Ureter (tissue), 1 donor: ENCODE measurements at regions not wholly inside any gene's neighbourhood (a gene's known extent, or its start where the extent isn't known, plus 50 kb on each side); places are given as distances from the start of the nearest gene placed in this dataset.
"Not testable (repeated sequence)": the region's sequence is repeated elsewhere in the genome, so short reads cannot be mapped to it uniquely, and the experiment has no call there.

Experiments
- DNase-seq: peaks from one replicate; pipeline ENCODE4 v3.0.0-alpha.2; 2020; ENCODE audit warnings: low spot score
- donor health status: DM: yes; HTN: yes; CAD: no.

GRCh38 chr5:77909237-77909636 is 133.1 kb upstream of the TBCA start:
- DNase-seq: no peak

GRCh38 chr5:77908787-77909186 is 132.6 kb upstream of the TBCA start:
- no peak for DNase-seq

- DNase-seq: no peak
Measured at GRCh38 chr5:77907786-77908185, 131.6 kb upstream of the TBCA start.

- DNase-seq: no peak
Measured at GRCh38 chr5:77906806-77907205, 130.7 kb upstream of the TBCA start.

DNA sequence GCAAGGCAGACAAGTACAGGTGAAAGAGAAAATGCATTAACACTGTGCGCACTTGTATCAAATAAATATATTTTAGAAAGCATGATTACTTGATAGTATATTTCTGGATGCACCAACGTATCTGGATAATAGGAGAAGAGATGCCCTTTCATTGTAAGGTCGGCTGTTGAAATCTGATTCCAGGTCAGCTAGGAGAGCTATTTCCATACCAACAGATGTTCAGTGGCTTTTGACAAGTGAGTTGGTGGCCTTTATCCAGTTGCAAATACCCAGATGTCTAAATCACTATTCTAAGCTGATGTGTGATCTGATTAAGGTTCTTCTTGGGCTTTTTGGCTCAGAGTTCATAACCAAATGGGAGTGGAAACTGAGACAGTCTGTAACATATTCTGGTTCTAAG is 128.2 kb upstream of the TBCA start:
- DNase-seq: no peak

- no peak for DNase-seq
Measured at GRCh38 chr5:77900691-77901090, 124.6 kb upstream of the TBCA start.

- DNase-seq: no peak
Measured at GRCh38 chr5:77898385-77898784, 122.2 kb upstream of the TBCA start.

- DNase-seq: no peak
Measured at GRCh38 chr5:77896338-77896737, 120.2 kb upstream of the TBCA start.

DNA sequence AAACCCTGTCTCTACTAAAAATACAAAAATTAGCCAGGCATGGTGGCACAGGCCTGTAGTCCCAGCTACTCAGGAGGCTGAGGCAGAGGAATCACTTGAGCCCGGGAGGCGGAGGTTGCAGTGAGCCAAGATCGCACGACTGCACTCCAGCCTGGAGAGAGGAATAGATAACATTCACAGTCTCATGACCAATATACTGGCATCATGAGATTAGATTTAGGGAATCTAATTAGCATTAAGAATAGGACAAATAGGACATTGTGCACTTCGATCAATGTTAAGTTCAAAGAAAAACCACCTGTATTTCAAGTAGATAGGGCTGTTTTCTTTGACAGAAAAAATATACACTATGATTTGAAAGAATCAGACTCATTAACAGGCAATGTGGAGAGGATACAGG is 118.0 kb upstream of the TBCA start:
- DNase-seq: not testable (repeated sequence)

GRCh38 chr5:77893225-77893860 is 117.2 kb upstream of the TBCA start:
- no peak for DNase-seq

- DNase-seq: no peak
Measured at GRCh38 chr5:77892061-77893010, 116.2 kb upstream of the TBCA start.

GRCh38 chr5:77885519-77885918 is 109.4 kb upstream of the TBCA start:
- DNase-seq: peak; percentile 29

DNA sequence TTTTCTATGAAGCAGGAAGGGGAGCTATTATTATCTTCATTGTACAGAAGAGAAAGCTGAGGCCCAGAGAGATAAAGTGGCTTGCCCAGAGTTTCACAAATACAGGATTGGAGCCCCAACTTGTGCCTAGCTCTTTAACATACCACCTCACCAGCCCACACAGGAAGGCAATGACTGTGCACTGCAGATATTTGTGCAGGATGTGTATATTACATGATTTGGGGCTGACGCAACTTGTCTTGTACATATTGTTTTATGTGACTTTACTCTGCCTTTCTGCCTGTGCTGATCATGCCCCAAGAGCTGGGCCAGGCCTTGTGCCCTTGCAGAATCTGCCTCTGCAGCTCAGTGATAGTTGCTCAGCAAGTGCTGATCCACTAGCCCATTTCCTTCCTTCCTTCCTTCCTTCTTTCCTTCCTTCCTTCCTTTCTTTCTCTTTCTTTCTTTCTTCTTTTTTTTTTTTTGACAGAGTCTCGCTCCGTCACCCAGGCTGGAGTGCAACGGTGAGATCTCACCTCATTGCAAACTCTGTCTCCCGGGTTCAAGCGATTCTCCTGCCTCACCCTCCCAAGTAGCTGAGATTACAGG is 106.6 kb upstream of the TBCA start:
- DNase-seq: peak; percentile 6

GRCh38 chr5:77881528-77881927 is 105.4 kb upstream of the TBCA start:
- DNase-seq: peak; percentile 8

- no peak for DNase-seq
Measured at GRCh38 chr5:77877516-77878355, 101.6 kb upstream of the TBCA start.

DNA sequence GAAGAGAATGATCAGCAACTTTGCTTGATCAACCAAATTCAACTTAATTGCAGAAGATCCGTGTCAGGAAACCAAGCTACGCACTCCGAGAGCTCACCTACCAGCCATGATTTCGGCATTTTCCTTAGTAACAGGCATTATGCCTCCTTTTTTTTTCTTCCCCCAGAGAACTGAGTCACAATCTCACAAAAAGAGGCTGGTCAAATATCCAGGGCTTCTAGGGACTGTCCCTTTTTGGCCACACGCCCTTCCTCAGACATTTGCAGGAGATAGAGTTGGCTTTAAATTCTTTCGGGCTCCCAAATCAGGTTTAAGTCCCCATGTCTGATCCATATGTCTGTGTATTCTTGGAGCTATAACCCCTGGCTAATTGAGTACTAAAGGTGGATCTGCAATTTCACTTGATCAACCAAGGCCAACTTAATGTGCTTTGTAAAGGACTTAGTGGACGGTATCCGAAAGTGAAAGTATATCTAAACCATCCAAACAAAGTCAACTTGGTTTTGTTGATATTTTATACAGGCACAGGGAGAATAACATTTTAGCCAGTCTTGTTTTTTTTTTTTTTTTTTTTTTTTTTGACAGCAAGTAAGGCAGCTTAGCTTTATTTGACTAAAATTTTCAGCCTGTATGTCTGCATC is 100.8 kb upstream of the TBCA start:
- no peak for DNase-seq

DNA sequence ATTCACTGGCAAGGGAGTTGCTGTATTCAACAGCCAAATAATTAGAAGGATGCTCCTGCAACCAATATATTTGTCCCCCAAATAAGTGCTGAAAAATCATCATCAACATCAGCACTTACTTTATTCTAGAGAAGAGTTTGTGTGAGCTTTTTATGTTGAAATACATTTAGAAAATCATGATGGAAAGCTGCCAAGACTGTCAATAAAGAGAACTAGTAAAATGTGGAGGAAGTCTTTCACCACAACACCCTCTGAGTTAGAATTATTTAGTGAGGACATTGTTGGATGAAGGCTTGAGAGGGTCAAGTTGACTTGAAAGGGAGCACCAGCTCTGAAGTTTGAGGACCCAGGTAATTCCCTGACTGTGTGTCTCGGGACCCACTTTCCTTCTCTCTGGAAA is 100.2 kb upstream of the TBCA start:
- DNase-seq: no peak

DNA sequence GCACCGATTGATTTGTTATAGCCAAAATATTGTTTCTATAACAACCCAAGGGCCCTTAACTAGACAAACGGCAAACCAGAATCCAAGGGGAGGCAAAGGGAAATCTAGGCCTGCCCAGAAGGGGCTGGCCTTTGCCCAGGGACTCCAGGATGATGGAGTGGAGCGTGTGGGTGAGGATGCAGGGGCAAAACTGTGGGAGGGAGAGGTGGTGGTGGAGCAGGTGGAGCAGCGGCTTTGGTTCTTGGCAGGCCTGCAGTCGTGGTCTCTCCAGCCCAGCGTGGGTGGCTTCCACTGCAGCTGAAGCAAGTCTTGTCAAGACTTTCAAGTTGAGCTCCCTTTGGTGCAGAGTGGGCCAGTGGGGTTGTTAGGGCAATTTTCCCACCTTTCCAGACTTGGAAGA is 98.6 kb upstream of the TBCA start:
- DNase-seq: no peak

DNA sequence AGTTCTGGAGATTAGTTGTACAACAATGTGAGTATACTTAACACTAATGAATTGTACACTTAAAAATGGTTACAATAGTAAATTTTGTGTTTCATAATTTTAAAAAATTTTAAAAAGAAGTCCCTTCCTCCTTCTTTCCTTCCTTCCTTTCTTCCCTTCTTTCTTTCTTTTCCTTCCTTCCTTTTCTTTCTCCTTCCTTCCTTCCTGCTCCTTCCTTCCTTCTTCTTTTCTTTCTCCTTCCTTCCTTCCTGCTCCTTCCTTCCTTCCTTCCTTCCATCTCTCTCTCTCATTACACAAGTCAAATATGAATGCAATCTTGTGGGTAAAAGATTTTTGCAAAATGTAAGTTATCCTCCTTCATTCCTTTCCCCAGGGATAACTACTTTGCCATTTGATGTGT is 97.1 kb upstream of the TBCA start:
- no peak for DNase-seq

DNA sequence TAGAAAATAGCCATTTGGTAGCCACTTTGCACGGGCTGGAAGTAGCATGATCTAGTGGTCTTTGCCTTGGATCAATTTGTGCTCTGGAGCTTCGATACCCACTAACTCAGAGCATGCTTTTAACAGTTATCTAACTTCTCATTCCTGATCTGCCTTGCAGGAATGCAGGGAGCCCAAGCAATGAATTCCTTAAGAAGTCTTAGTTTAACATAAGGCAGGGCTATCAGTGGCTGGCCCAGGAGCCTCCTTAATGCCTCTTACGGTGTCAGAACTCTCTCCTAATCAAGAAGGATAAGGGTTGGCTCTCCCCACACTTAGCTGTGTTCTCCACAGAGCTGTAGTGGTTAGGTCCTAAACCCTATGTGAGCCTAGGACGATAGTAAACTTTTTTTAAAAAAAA is 95.8 kb upstream of the TBCA start:
- no peak for DNase-seq

GRCh38 chr5:77871016-77871415 is 94.9 kb upstream of the TBCA start:
- no peak for DNase-seq
